Glutamatergic neuron (in vitro differentiated cells): ENCODE measurements at regions not wholly inside any gene's neighbourhood (a gene's known extent, or its start where the extent isn't known, plus 50 kb on each side); places are given as distances from the start of the nearest gene placed in this dataset.
A peak's percentile ranks its signal among the peaks of the same experiment; 100 is the strongest.

Experiments used
- DNase-seq: peaks from one replicate; pipeline ENCODE4 v3.0.0; 2022
- H3K27ac Mint-ChIP-seq: one replicate; pipeline ENCODE4 v1.8.0; 2020; ENCODE audit warnings: mild to moderate bottlenecking, mixed read lengths, inconsistent platforms; ENCODE audit not compliant: unreplicated experiment
- H3K27me3 Mint-ChIP-seq: one replicate; pipeline ENCODE4 v1.8.0; 2020; ENCODE audit warnings: mild to moderate bottlenecking, moderate library complexity, mixed read lengths, inconsistent platforms; ENCODE audit not compliant: unreplicated experiment
- H3K36me3 Mint-ChIP-seq: one replicate; pipeline ENCODE4 v1.8.0; 2020; ENCODE audit warnings: mild to moderate bottlenecking, mixed read lengths, inconsistent platforms; ENCODE audit not compliant: unreplicated experiment
- H3K4me1 Mint-ChIP-seq: one replicate; pipeline ENCODE4 v1.8.0; 2020; ENCODE audit warnings: mild to moderate bottlenecking, low read depth, mixed read lengths, inconsistent platforms; ENCODE audit not compliant: unreplicated experiment
- H3K4me3 Mint-ChIP-seq: one replicate; pipeline ENCODE4 v1.8.0; 2020; ENCODE audit warnings: mild to moderate bottlenecking, mixed read lengths, inconsistent platforms; ENCODE audit not compliant: unreplicated experiment
- H3K9me3 Mint-ChIP-seq: one replicate; pipeline ENCODE4 v1.8.0; 2020; ENCODE audit warnings: mild to moderate bottlenecking, moderate library complexity, mixed read lengths, inconsistent platforms; ENCODE audit not compliant: unreplicated experiment
- TF ChIP-seq, protein P1 (sequence below): fragments of 200-600 bp; sonication (generic); IDR thresholded peaks from one replicate; pipeline ENCODE4 v1.5.0; 2021; ENCODE audit not compliant: partially characterized antibody, unreplicated experiment

DNA sequence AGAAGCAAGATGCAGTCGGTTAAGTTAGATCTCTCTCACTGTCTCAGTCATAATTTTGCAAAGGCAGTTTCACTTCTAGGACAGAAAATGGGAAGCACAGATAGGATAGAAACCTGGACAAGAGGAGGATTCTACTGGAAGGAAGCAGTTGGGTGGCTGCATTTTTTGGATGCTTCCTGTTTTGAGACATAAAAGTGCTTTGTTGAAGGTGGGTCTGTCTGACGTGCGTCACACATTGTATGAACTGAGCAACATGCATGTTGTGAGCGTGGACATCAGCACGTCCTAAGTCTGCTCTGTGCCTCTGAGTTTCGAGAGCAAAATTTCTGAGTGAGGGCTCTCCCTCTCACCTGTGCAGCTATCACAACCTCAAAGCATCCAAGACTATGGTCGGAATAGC lies 68.7 kb upstream of the SNX9 start:
- Mint-ChIP-seq H3K4me1 (peaks cover 3% of the 10 kb centered on the region), H3K9me3 (peaks cover 4% of the 10 kb centered on the region), H3K27me3 (no peaks in the 10 kb centered on the region), H3K27ac (no peak overlapping the region), H3K36me3 (peaks cover 12% of the 10 kb centered on the region), H3K4me3 (no peak overlapping the region)
- TF ChIP-seq, protein P1, sequence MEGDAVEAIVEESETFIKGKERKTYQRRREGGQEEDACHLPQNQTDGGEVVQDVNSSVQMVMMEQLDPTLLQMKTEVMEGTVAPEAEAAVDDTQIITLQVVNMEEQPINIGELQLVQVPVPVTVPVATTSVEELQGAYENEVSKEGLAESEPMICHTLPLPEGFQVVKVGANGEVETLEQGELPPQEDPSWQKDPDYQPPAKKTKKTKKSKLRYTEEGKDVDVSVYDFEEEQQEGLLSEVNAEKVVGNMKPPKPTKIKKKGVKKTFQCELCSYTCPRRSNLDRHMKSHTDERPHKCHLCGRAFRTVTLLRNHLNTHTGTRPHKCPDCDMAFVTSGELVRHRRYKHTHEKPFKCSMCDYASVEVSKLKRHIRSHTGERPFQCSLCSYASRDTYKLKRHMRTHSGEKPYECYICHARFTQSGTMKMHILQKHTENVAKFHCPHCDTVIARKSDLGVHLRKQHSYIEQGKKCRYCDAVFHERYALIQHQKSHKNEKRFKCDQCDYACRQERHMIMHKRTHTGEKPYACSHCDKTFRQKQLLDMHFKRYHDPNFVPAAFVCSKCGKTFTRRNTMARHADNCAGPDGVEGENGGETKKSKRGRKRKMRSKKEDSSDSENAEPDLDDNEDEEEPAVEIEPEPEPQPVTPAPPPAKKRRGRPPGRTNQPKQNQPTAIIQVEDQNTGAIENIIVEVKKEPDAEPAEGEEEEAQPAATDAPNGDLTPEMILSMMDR, result no peak
- no peak for DNase-seq

DNA sequence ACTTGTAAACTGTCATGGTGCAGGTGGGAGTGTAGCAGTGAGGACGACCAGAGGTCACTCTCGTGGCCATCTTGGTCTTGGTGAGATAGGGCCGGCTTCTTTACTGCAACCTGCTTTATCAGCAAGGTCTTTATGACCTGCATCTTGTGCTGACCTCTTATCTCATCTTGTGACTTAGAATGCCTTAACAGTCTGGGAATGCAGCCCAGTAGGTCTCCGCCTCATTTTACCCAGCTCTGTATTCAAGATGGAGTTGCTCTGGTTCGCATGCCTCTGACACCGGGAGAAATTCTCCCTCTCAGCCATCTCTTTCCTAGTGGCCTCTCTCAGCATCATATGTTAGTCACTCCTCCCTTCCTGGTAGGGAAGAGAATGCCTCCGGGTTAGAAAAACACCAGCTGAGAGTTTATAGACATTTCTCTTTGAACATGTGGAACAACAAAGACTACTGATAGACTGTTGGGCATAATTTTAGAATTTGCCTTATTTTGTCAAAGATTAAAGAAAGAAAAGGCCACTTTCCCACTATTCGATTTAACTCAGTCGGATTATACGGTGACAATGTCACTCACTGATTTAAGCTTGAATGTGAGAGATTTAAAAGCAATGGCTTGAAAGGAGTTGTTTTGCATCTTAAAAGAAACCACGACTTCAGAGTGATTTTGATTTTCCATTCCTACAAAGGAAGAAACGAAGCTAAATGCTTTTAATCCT lies 67.9 kb upstream of the SNX9 start:
- H3K27ac Mint-ChIP-seq, result no peak overlapping the region

DNA sequence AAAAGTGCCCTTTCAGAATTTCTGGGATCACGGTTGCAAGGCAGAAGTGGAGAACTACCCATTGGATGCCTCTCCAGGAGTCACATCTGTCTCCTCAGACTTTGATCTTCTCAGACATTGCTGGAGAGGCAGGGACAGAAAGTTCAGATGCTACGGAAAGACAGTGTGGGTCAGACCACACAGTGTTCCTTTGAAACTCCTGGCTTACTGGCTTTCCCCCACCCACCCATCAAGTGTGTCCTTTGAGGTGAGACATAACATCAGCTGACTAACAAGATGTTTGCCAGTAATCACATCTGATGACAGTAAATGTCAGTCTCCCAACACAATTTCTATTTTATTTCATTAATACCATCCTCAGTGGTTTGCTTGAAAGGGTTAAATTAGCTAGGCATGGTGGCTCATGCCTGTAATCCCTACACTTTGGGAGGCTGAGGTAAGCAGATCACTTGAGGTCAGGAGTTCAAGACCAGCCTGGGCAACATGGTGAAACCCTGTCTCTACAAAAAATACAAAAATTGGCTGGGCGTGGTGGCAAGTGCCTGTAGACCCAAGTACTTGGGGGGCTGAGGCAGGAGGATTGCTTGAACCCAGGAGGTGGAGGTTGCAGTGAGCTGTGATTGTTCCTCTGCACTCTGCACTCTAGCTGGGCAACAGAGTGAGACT lies 67.2 kb upstream of the SNX9 start:
- peaks cover 3% of the 10 kb centered on the region for H3K4me1 Mint-ChIP-seq
- TF ChIP-seq, protein P1, result no peak
- H3K9me3 Mint-ChIP-seq, result peaks cover 4% of the 10 kb centered on the region
- peaks cover 12% of the 10 kb centered on the region for H3K36me3 Mint-ChIP-seq
- no peak for DNase-seq
- H3K4me3 Mint-ChIP-seq, result no peak overlapping the region
- no peaks in the 10 kb centered on the region for H3K27me3 Mint-ChIP-seq
- no peak overlapping the region for H3K27ac Mint-ChIP-seq

More for the DNA sequence above, 67.9 kb upstream of the SNX9 start:
- no peak overlapping the region for H3K4me3 Mint-ChIP-seq
- no peaks in the 10 kb centered on the region for H3K27me3 Mint-ChIP-seq
- peaks cover 3% of the 10 kb centered on the region for H3K4me1 Mint-ChIP-seq
- H3K36me3 Mint-ChIP-seq, result peaks cover 12% of the 10 kb centered on the region
- no peak for DNase-seq
- H3K9me3 Mint-ChIP-seq, result peaks cover 4% of the 10 kb centered on the region
- TF ChIP-seq, protein P1, result no peak

- peak; percentile 88 for DNase-seq
- peaks cover 6% of the 10 kb centered on the region for H3K9me3 Mint-ChIP-seq
- H3K27ac Mint-ChIP-seq, result no peak overlapping the region
- H3K27me3 Mint-ChIP-seq, result no peaks in the 10 kb centered on the region
- peak overlapping the region; percentile 25 for H3K4me3 Mint-ChIP-seq
- H3K4me1 Mint-ChIP-seq, result peaks cover 6% of the 10 kb centered on the region
- H3K36me3 Mint-ChIP-seq, result peaks cover 7% of the 10 kb centered on the region
- TF ChIP-seq, protein P1, result peak; percentile 83
Measured at GRCh38 chr6:157756708-157757429, 66.2 kb upstream of the SNX9 start.
